ENCODE measurements at regions not wholly inside any gene's neighbourhood (a gene's known extent, or its start where the extent isn't known, plus 50 kb on each side); places are given as distances from the start of the nearest gene placed in this dataset.

DNA sequence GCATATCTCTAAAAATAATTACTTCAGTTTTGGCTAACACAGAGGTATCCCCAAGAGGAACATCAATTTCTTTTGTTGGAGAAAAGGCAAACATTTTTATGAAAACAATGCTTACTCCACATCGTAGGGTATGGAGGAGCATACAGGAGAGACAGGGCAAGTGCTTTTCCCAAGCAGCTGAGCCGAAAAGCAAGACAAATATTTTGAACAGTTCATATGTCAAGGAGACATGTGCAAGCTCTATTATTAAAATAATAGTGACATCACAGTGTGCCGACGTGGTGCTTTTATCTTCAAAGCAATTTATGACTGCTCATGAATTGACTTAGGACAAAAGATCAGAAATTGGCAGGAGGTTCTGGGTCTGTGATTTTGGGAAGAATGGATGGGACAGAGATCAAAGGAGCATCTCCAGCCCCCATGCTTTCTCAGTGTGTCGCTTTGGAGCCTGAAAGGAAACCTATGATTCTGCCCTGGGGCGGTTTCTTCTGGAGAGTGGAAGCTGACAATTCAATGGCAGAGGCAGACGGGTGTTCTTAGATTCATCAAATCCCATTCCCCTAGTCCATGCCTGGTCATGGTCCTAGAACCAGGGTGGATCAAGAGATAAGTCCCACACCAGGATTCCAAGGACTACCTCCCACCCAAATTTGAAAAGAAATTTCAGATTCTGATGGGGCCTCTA is 97.1 kb downstream of the JCAD start:
- no peak overlapping the region for H3K27ac ChIP-seq
- no peaks in the 10 kb centered on the region for H3K27me3 ChIP-seq (replicated peaks)
- in situ Hi-C loops (cut with HindIII; ENCODE audit: low pct_ligation_motif_present, low sequenced_read_pairs) = no loop called here
- no peak overlapping the region for H3K4me3 ChIP-seq (ENCODE audit: low read depth, low read length)
- TF ChIP-seq, protein P1, sequence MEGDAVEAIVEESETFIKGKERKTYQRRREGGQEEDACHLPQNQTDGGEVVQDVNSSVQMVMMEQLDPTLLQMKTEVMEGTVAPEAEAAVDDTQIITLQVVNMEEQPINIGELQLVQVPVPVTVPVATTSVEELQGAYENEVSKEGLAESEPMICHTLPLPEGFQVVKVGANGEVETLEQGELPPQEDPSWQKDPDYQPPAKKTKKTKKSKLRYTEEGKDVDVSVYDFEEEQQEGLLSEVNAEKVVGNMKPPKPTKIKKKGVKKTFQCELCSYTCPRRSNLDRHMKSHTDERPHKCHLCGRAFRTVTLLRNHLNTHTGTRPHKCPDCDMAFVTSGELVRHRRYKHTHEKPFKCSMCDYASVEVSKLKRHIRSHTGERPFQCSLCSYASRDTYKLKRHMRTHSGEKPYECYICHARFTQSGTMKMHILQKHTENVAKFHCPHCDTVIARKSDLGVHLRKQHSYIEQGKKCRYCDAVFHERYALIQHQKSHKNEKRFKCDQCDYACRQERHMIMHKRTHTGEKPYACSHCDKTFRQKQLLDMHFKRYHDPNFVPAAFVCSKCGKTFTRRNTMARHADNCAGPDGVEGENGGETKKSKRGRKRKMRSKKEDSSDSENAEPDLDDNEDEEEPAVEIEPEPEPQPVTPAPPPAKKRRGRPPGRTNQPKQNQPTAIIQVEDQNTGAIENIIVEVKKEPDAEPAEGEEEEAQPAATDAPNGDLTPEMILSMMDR (IDR thresholded peaks at IDR 0.05; ENCODE audit: low read depth, low read length, missing control alignments) = no peak
- no peaks in the 10 kb centered on the region for H3K36me3 ChIP-seq (replicated peaks)
- no peak for DNase-seq

DNA sequence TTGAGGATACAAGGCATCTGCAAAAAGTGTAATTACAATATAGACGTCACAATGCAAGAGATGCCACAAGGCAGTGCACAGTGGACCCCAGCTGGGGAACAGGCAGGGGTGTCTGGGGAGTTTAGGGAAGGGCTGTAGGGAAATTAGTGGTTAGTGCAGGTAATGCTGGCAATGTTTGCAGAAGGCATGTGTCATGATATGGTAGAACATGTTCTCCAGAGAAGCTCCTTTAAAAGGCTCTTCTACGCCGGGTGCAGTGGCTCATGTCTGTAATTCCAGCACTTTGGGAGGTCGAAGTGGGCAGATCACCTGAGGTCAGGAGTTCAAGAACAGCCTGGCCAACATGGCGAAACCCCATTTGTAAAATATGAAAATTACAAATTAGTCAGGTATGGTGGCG is 98.0 kb downstream of the JCAD start:
- in situ Hi-C loops (cut with HindIII; ENCODE audit: low pct_ligation_motif_present, low sequenced_read_pairs) = no loop called here

DNA sequence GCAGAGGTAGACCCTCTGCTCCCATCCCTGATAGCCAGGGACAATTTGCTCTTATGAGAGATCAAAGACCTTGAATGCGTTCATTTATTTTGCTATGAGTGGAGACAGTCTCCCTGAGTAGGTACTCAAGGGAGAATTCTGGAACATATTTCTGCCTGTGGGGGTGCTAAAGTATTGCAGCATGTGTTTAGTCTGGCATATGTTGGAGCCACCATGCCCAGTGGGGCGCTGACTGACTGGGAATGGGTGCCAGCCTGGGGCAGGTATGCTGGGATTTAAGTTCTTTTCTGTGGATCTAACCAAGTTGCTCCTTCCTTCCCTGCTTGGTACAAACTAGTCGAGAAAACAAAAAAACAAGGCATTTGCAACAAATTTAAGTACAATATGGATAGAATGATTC is 99.1 kb downstream of the JCAD start:
- H3K27me3 ChIP-seq (replicated peaks) = no peaks in the 10 kb centered on the region
- H3K36me3 ChIP-seq (replicated peaks) = no peaks in the 10 kb centered on the region
- in situ Hi-C loops (cut with HindIII; ENCODE audit: low pct_ligation_motif_present, low sequenced_read_pairs) = no loop called here
- H3K4me3 ChIP-seq (ENCODE audit: low read depth, low read length) = no peak overlapping the region
- no peak for DNase-seq
- no peak overlapping the region for H3K27ac ChIP-seq
- TF ChIP-seq, protein P1 (IDR thresholded peaks at IDR 0.05; ENCODE audit: low read depth, low read length, missing control alignments) = no peak

More for the DNA sequence above, 98.0 kb downstream of the JCAD start:
- H3K36me3 ChIP-seq (replicated peaks) = no peaks in the 10 kb centered on the region
- TF ChIP-seq, protein P1 (IDR thresholded peaks at IDR 0.05; ENCODE audit: low read depth, low read length, missing control alignments) = no peak
- no peak overlapping the region for H3K4me3 ChIP-seq (ENCODE audit: low read depth, low read length)
- no peaks in the 10 kb centered on the region for H3K27me3 ChIP-seq (replicated peaks)
- H3K27ac ChIP-seq = no peak overlapping the region
- DNase-seq = no peak

DNA sequence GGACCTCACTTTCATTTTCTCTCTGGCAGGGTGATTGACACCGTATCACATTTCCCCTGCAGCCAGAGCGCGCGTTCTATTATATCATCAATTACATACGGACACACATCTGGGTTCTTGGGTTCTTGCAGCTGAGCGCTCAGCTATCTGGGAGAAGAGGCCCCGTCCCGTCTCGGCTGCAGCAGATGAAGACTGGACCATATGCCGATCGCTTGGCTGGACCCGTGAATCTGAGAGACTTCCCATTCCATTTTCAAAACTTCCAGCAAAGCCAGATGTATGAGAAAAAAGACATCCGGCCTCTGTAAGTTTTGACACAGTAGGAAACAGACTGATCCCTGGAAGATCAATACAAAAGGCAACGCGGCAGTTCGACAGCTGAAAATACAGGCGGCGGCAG is 99.8 kb downstream of the JCAD start:
- in situ Hi-C loops (cut with HindIII; ENCODE audit: low pct_ligation_motif_present, low sequenced_read_pairs) = no loop called here
- DNase-seq = no peak
- TF ChIP-seq, protein P1 (IDR thresholded peaks at IDR 0.05; ENCODE audit: low read depth, low read length, missing control alignments) = no peak
- no peaks in the 10 kb centered on the region for H3K27me3 ChIP-seq (replicated peaks)
- H3K27ac ChIP-seq = no peak overlapping the region
- H3K36me3 ChIP-seq (replicated peaks) = no peaks in the 10 kb centered on the region
- no peak overlapping the region for H3K4me3 ChIP-seq (ENCODE audit: low read depth, low read length)

DNA sequence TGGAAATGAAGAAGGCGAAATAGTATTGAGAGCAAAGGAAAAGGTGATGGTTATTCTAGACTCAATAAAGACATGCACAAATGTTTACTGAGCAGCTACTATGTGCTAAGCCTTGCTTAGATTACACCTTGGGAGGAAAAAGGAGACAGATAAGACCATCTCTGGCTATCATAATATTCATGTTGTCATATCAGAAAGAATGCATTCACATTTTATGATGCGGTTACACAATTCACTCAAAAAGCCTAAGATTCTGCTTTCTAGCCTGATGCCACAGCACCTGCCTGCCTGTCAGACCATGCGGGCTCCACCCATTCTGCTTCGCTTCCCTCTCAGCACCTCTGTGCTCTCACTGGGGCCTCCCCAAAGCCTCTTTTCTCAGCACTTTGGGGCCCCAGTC is 100.9 kb downstream of the JCAD start:
- Histone ChIP-seq H3K4me3 (ENCODE audit: low read depth, low read length) (no peak overlapping the region), H3K27ac (no peak overlapping the region), H3K27me3 (replicated peaks) (no peaks in the 10 kb centered on the region), H3K36me3 (replicated peaks) (no peaks in the 10 kb centered on the region)
- TF ChIP-seq, protein P1 (IDR thresholded peaks at IDR 0.05; ENCODE audit: low read depth, low read length, missing control alignments) = no peak
- no peak for DNase-seq
- in situ Hi-C loops (cut with HindIII; ENCODE audit: low pct_ligation_motif_present, low sequenced_read_pairs) = no loop called here

DNA sequence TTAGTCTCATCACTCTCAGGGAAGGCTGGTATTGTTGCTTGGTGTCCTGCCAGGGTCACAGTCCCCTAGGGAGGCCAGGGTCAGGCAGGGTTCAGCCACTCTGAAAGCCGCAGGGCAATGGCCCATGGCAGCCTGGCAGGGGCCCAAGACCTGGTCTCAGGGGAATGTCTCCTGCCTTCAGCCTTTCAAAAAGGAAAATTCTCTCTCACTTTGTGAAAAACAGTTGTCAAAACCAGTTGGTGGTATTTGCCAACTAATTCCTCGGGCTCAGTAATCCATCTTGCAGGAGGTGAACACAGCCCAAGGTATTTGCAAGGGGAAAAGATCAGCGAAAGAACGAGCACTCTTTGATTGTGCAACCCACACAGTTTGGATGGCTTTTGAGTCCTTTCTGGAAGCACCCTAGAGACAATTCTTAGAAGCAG is 101.5 kb downstream of the JCAD start:
- TF ChIP-seq, protein P1 (IDR thresholded peaks at IDR 0.05; ENCODE audit: low read depth, low read length, missing control alignments) = no peak
- H3K36me3 ChIP-seq (replicated peaks) = no peaks in the 10 kb centered on the region
- H3K27ac ChIP-seq = no peak overlapping the region
- H3K27me3 ChIP-seq (replicated peaks) = no peaks in the 10 kb centered on the region
- in situ Hi-C loops (cut with HindIII; ENCODE audit: low pct_ligation_motif_present, low sequenced_read_pairs) = no loop called here
- H3K4me3 ChIP-seq (ENCODE audit: low read depth, low read length) = no peak overlapping the region
- peak; percentile 10 for DNase-seq
